ENCODE measurements at regions not wholly inside any gene's neighbourhood (a gene's known extent, or its start where the extent isn't known, plus 50 kb on each side); places are given as distances from the start of the nearest gene placed in this dataset.

DNA sequence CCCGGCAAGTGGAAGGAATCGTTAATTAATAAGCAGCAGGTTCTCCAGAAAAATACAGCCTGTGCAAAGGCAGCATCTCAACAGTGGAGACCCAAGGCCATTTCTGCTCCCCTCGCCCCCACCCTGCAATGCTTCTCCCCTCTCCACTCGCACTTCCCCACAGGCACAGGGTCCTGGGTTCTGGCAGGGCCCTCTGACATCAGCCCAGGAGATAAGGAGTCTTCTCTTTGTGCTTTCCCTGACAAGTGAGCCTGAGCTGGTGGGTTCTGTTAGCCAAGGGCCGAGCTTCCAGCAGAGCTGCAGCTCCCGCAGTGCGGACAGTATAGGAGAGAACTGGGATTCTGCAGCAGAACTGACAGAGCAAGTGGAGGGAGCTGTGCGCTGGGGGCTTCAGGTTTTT is 257.5 kb downstream of the NSG2 start:
- 54% methylated on average over 8 of the region's 8 CpGs for WGBS
- no peak overlapping the region for H3K9ac ChIP-seq (ENCODE audit: low read depth in 1 of 2, low read length in 2 of 2)

DNA sequence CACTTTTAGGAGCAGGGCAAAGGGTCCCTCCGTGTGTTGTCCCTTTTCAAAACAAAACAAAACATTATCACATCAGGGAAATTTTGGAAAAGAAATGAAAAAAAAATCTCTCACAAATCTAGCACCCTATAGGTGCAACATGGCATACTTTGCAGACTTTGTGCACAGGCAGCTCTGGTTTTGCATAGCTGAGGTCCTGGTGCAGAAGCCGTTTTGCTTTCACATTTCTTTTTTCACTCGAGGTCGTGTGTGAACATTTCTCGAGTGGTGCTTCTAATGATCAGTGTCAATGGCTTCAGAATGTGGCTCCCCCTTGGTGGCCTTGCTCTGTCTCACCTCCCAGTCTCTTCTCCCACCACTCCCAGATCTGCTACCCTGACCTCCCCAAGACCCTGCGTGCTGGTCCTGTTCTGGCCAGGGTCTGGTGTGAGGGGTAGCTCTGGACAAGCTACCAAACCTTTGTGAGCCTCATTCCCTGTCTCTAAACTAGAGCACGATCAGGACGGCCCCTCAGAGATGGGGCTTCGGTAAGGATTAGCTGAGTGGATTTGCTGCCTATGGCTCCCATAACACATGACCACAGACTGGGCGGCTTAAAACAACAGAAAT is 258.0 kb downstream of the NSG2 start:
- H3K4me1 ChIP-seq (ENCODE audit: control insufficient read depth in 4 of 4, insufficient read depth in 4 of 4, low read length in 3 of 4): no peaks in the 10 kb centered on the region
- TF ChIP-seq, protein P1, sequence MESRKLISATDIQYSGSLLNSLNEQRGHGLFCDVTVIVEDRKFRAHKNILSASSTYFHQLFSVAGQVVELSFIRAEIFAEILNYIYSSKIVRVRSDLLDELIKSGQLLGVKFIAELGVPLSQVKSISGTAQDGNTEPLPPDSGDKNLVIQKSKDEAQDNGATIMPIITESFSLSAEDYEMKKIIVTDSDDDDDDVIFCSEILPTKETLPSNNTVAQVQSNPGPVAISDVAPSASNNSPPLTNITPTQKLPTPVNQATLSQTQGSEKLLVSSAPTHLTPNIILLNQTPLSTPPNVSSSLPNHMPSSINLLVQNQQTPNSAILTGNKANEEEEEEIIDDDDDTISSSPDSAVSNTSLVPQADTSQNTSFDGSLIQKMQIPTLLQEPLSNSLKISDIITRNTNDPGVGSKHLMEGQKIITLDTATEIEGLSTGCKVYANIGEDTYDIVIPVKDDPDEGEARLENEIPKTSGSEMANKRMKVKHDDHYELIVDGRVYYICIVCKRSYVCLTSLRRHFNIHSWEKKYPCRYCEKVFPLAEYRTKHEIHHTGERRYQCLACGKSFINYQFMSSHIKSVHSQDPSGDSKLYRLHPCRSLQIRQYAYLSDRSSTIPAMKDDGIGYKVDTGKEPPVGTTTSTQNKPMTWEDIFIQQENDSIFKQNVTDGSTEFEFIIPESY (IDR thresholded peaks at IDR 0.05): no peak
- TF ChIP-seq JUND (IDR thresholded peaks at IDR 0.05) (no peak), NR2F2 (IDR thresholded peaks at IDR 0.05) (no peak), TAF1 (conservative IDR thresholded peaks at IDR 0.05) (no peak), GABPA (IDR thresholded peaks at IDR 0.05 in 1 of 2, conservative IDR thresholded peaks at IDR 0.05 in 1 of 2) (no peak), HNF4G (IDR thresholded peaks at IDR 0.05) (no peak), SP1 (IDR thresholded peaks at IDR 0.05) (no peak)
- H3K36me3 ChIP-seq (ENCODE audit: control insufficient read depth in 4 of 4, insufficient read depth in 3 of 4, low read depth in 1 of 4, low read length in 3 of 4): no peaks in the 10 kb centered on the region
- no peak for DNase-seq (ENCODE audit: low spot score)
- no peak overlapping the region for H3K27ac ChIP-seq (ENCODE audit: low read depth in 1 of 2, low read length in 2 of 2)
- H3K9me3 ChIP-seq (ENCODE audit: control insufficient read depth in 4 of 4, low read length in 3 of 4): no peaks in the 10 kb centered on the region
- WGBS: 65% methylated on average over 10 of the region's 10 CpGs
- no peak overlapping the region for H3K4me3 ChIP-seq (ENCODE audit: low read depth in 1 of 3, low read length in 3 of 3)
- no peak overlapping the region for H3K9ac ChIP-seq (ENCODE audit: low read depth in 1 of 2, low read length in 2 of 2)
- peaks cover 0 to 4% (median 0%) of the 10 kb centered on the region in 4 donors for H3K27me3 ChIP-seq (ENCODE audit: control insufficient read depth in 4 of 4, insufficient read depth in 4 of 4, low read length in 3 of 4)

More for the DNA sequence above, 257.5 kb downstream of the NSG2 start:
- TF ChIP-seq, protein P2, sequence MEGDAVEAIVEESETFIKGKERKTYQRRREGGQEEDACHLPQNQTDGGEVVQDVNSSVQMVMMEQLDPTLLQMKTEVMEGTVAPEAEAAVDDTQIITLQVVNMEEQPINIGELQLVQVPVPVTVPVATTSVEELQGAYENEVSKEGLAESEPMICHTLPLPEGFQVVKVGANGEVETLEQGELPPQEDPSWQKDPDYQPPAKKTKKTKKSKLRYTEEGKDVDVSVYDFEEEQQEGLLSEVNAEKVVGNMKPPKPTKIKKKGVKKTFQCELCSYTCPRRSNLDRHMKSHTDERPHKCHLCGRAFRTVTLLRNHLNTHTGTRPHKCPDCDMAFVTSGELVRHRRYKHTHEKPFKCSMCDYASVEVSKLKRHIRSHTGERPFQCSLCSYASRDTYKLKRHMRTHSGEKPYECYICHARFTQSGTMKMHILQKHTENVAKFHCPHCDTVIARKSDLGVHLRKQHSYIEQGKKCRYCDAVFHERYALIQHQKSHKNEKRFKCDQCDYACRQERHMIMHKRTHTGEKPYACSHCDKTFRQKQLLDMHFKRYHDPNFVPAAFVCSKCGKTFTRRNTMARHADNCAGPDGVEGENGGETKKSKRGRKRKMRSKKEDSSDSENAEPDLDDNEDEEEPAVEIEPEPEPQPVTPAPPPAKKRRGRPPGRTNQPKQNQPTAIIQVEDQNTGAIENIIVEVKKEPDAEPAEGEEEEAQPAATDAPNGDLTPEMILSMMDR (IDR thresholded peaks at IDR 0.05; ENCODE audit: low read depth, low read length, missing input control): no peak
- no peak for TF ChIP-seq HNF4A (conservative IDR thresholded peaks at IDR 0.05)
- no peak for TF ChIP-seq JUND (IDR thresholded peaks at IDR 0.05)
- TF ChIP-seq FOXA2 (IDR thresholded peaks at IDR 0.05): no peak
- no peak for TF ChIP-seq YY1 (IDR thresholded peaks at IDR 0.05)
- TF ChIP-seq GABPA (IDR thresholded peaks at IDR 0.05 in 1 of 2, conservative IDR thresholded peaks at IDR 0.05 in 1 of 2): no peak
- TF ChIP-seq, protein P3, sequence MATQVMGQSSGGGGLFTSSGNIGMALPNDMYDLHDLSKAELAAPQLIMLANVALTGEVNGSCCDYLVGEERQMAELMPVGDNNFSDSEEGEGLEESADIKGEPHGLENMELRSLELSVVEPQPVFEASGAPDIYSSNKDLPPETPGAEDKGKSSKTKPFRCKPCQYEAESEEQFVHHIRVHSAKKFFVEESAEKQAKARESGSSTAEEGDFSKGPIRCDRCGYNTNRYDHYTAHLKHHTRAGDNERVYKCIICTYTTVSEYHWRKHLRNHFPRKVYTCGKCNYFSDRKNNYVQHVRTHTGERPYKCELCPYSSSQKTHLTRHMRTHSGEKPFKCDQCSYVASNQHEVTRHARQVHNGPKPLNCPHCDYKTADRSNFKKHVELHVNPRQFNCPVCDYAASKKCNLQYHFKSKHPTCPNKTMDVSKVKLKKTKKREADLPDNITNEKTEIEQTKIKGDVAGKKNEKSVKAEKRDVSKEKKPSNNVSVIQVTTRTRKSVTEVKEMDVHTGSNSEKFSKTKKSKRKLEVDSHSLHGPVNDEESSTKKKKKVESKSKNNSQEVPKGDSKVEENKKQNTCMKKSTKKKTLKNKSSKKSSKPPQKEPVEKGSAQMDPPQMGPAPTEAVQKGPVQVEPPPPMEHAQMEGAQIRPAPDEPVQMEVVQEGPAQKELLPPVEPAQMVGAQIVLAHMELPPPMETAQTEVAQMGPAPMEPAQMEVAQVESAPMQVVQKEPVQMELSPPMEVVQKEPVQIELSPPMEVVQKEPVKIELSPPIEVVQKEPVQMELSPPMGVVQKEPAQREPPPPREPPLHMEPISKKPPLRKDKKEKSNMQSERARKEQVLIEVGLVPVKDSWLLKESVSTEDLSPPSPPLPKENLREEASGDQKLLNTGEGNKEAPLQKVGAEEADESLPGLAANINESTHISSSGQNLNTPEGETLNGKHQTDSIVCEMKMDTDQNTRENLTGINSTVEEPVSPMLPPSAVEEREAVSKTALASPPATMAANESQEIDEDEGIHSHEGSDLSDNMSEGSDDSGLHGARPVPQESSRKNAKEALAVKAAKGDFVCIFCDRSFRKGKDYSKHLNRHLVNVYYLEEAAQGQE (IDR thresholded peaks at IDR 0.05): no peak
- no peak for TF ChIP-seq SP1 (IDR thresholded peaks at IDR 0.05)
- TF ChIP-seq, protein P1 (IDR thresholded peaks at IDR 0.05): no peak
- no peak for TF ChIP-seq TAF1 (conservative IDR thresholded peaks at IDR 0.05)
- TF ChIP-seq RXRA (IDR thresholded peaks at IDR 0.05): no peak
- TF ChIP-seq, protein P4, sequence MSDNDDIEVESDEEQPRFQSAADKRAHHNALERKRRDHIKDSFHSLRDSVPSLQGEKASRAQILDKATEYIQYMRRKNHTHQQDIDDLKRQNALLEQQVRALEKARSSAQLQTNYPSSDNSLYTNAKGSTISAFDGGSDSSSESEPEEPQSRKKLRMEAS (IDR thresholded peaks at IDR 0.05): no peak
- no peak for TF ChIP-seq EGR1 (IDR thresholded peaks at IDR 0.05; ENCODE audit: low read depth in 2 of 2)
- no peak for TF ChIP-seq NR2F2 (IDR thresholded peaks at IDR 0.05)
- TF ChIP-seq FOXA1 (IDR thresholded peaks at IDR 0.05): no peak
- TF ChIP-seq HNF4G (IDR thresholded peaks at IDR 0.05): no peak
- Histone ChIP-seq H3K27me3 (ENCODE audit: control insufficient read depth in 4 of 4, insufficient read depth in 4 of 4, low read length in 3 of 4) (peaks cover 0 to 4% (median 0%) of the 10 kb centered on the region in 4 donors), H3K4me3 (ENCODE audit: low read depth in 1 of 3, low read length in 3 of 3) (no peak overlapping the region), H3K36me3 (ENCODE audit: control insufficient read depth in 4 of 4, insufficient read depth in 3 of 4, low read depth in 1 of 4, low read length in 3 of 4) (no peaks in the 10 kb centered on the region), H3K4me1 (ENCODE audit: control insufficient read depth in 4 of 4, insufficient read depth in 4 of 4, low read length in 3 of 4) (no peaks in the 10 kb centered on the region), H3K9me3 (ENCODE audit: control insufficient read depth in 4 of 4, low read length in 3 of 4) (no peaks in the 10 kb centered on the region), H3K27ac (ENCODE audit: low read depth in 1 of 2, low read length in 2 of 2) (no peak overlapping the region)
- DNase-seq (ENCODE audit: low spot score): no peak
